Naive thymus-derived CD4-positive, alpha-beta T cell (primary cell): ENCODE measurements at regions not wholly inside any gene's neighbourhood (a gene's known extent, or its start where the extent isn't known, plus 50 kb on each side); places are given as distances from the start of the nearest gene placed in this dataset.

Experiments
- ATAC-seq: fragments of 150-1000 bp; cut with Tn5 transposase; 2 replicates; pipeline ENCODE4 v1.10.0; 2021; ENCODE audit warnings: mild to moderate bottlenecking, moderate library complexity
- CTCF ChIA-PET: fragments of 350-600 bp; sonication (Branson Sonifier 250); formaldehyde crosslinking; loops from one replicate; lab custom pipeline; 2021; ENCODE audit warnings: antibody characterized with exemption; lab: Charles Lee
- POLR2A ChIA-PET: fragments of 350-600 bp; sonication (Branson Sonifier 250); formaldehyde crosslinking; loops from one replicate; lab custom pipeline; 2021; ENCODE audit warnings: antibody characterized with exemption, inconsistent platforms; lab: Charles Lee
- DNase-seq, 9 donors: peaks; one replicate each; pipeline versions ENCODE4 v3.0.0 to v3.0.0-alpha.2; 2020 to 2022; ENCODE audit warnings: mixed read lengths in 1 of 9
- H3K27ac ChIP-seq: one replicate; pipeline ENCODE4 v1.7.0; 2013; ENCODE audit warnings: mild to moderate bottlenecking, low read depth, low read length, moderate library complexity
- H3K27me3 ChIP-seq, 2 donors: one replicate each; pipeline ENCODE4 v1.7.0; 2013; ENCODE audit warnings: low read length in 2 of 2, mild to moderate bottlenecking in 2 of 2, moderate library complexity in 2 of 2; ENCODE audit not compliant: control insufficient read depth in 2 of 2, insufficient read depth in 2 of 2
- H3K36me3 ChIP-seq, 3 experiments: 1 replicate in 2 of 3; 2 replicates in 1 of 3; pipeline ENCODE4 v1.7.0; 2013; ENCODE audit warnings: low read length in 3 of 3, mild to moderate bottlenecking in 3 of 3, moderate library complexity in 1 of 3; ENCODE audit not compliant: insufficient read depth in 3 of 3, control insufficient read depth in 2 of 3
- H3K4me1 ChIP-seq, 2 donors: one replicate each; pipeline ENCODE4 v1.7.0; 2013; ENCODE audit warnings: low read length in 2 of 2, mild to moderate bottlenecking in 2 of 2, moderate library complexity in 1 of 2; ENCODE audit not compliant: control insufficient read depth in 2 of 2, insufficient read depth in 2 of 2
- H3K4me3 ChIP-seq: 2 replicates; pipeline ENCODE4 v1.7.0; 2013; ENCODE audit warnings: mild to moderate bottlenecking, low read length
- H3K9me3 ChIP-seq, 3 experiments: 1 replicate in 2 of 3; 2 replicates in 1 of 3; pipeline ENCODE4 v1.7.0; 2013; ENCODE audit warnings: low read length in 3 of 3; ENCODE audit not compliant: control insufficient read depth in 2 of 3
- H3K27ac Mint-ChIP-seq, 9 donors: one replicate each; pipeline ENCODE4 v1.8.0; 2020 to 2022; ENCODE audit warnings: mixed read lengths in 9 of 9, mild to moderate bottlenecking in 8 of 9, moderate library complexity in 5 of 9, inconsistent platforms in 2 of 9
- H3K27me3 Mint-ChIP-seq, 5 donors: one replicate each; pipeline ENCODE4 v1.8.0; 2021 to 2022; ENCODE audit warnings: mixed read lengths in 5 of 5, mild to moderate bottlenecking in 1 of 5
- H3K36me3 Mint-ChIP-seq, 5 donors: one replicate each; pipeline ENCODE4 v1.8.0; 2020 to 2022; ENCODE audit warnings: mixed read lengths in 5 of 5, mild to moderate bottlenecking in 3 of 5, inconsistent platforms in 1 of 5
- H3K4me1 Mint-ChIP-seq, 7 donors: one replicate each; pipeline ENCODE4 v1.8.0; 2020 to 2022; ENCODE audit warnings: mixed read lengths in 7 of 7, mild to moderate bottlenecking in 3 of 7, inconsistent platforms in 1 of 7
- H3K4me3 Mint-ChIP-seq, 10 donors: one replicate each; pipeline ENCODE4 v1.8.0; 2020 to 2022; ENCODE audit warnings: mild to moderate bottlenecking in 10 of 10, mixed read lengths in 10 of 10, moderate library complexity in 6 of 10, inconsistent platforms in 2 of 10
- H3K9me3 Mint-ChIP-seq, 11 donors: one replicate each; pipeline ENCODE4 v1.8.0; 2020 to 2022; ENCODE audit warnings: mixed read lengths in 11 of 11, mild to moderate bottlenecking in 4 of 11, inconsistent platforms in 1 of 11, moderate library complexity in 1 of 11
- intact Hi-C, 2 donors: fragments of 100-400 bp; cut with micrococcal nuclease; formaldehyde crosslinking; loops; one replicate each; pipeline ENCODE4 v1.15.1; 2023

DNA sequence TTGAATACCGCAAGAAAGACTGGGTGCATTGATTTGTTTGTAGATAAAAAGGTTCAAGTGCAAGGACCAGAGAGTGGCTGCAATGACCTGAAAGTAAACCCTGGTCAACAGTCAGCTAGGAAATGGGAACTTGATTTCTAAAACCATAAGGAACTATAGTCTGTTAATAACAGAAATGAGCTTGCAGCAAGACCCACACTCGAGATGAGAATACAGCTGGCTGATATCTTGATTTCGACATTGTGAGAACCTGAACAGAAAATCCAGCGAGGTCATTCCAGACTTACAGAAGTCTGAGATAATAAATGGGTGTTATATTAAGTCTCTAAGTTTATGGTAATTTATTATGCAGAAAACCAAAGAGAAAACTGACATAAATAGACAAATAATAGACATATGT, 177.3 kb downstream of the NFKBIZ start:
- H3K4me1 ChIP-seq, result no peaks in the 10 kb centered on the region
- Mint-ChIP-seq H3K36me3 (peaks cover 0 to 6% (median 0%) of the 10 kb centered on the region in 5 donors), H3K27me3 (peaks cover 0 to 6% (median 0%) of the 10 kb centered on the region in 5 donors), H3K27ac (no peak overlapping the region), H3K4me3 (no peak overlapping the region), H3K9me3 (peaks cover 0 to 2% (median 0%) of the 10 kb centered on the region in 11 donors), H3K4me1 (peaks cover 0 to 10% (median 5%) of the 10 kb centered on the region in 7 donors)
- intact Hi-C loops, result loop anchor here in 1 of 2 donors (1.0 kb wide), 1 partner anchor 9 kb away; no protein-coding TSS in a partner anchor
- no peaks in the 10 kb centered on the region for H3K9me3 ChIP-seq
- H3K4me3 ChIP-seq, result no peak overlapping the region
- DNase-seq (no peak), ATAC-seq (no peak)
- ChIA-PET CTCF (no interaction called here), POLR2A (no interaction called here)
- H3K27me3 ChIP-seq, result no peaks in the 10 kb centered on the region
- no peak overlapping the region for H3K27ac ChIP-seq
- no peaks in the 10 kb centered on the region for H3K36me3 ChIP-seq

- POLR2A ChIA-PET, result no interaction called here
- H3K9me3 ChIP-seq, result no peaks in the 10 kb centered on the region
- no peak overlapping the region for H3K27ac Mint-ChIP-seq
- H3K4me3 ChIP-seq, result no peak overlapping the region
- ATAC-seq, result no peak
- H3K4me1 ChIP-seq, result no peaks in the 10 kb centered on the region
- peaks cover 3 to 15% (median 5%) of the 10 kb centered on the region in 7 donors for H3K4me1 Mint-ChIP-seq
- H3K4me3 Mint-ChIP-seq, result no peak overlapping the region
- no peaks in the 10 kb centered on the region for H3K27me3 ChIP-seq
- DNase-seq, result no peak
- H3K36me3 Mint-ChIP-seq, result peaks cover 0 to 6% (median 0%) of the 10 kb centered on the region in 5 donors
- peaks cover 0 to 2% (median 0%) of the 10 kb centered on the region in 11 donors for H3K9me3 Mint-ChIP-seq
- H3K27me3 Mint-ChIP-seq, result peaks cover 0 to 2% (median 0%) of the 10 kb centered on the region in 5 donors
- intact Hi-C loops, result no loop called here
- CTCF ChIA-PET, result interaction anchor here (1.2 to 1.3 kb wide), 3 partner anchors 9 to 17 kb away, joined by 3 to 4 read pairs (median 3); no protein-coding TSS in a partner anchor
- no peak overlapping the region for H3K27ac ChIP-seq
- no peaks in the 10 kb centered on the region for H3K36me3 ChIP-seq
These were observed 181.3 kb downstream of the NFKBIZ start for GRCh38 chr3:102030661-102031060.

DNA sequence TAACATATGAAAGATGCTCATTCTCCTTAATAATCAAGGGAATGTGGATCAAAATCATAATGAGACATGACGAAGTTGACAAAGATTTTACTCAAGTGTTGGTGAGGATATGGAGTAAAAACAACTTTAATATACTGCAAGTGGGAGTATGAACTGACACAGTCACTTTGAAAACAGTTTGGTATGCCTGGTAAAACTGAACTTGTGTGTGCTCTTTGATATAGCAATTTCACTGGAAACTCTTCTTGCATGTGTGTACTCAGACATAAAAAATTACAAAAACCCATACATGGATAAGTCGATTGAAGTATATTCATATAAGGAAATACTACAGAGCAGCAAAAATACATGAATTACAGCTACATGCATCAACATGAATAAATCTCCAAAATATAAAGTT, 182.5 kb downstream of the NFKBIZ start:
- Mint-ChIP-seq H3K27ac (no peak overlapping the region), H3K36me3 (peaks cover 0 to 6% (median 0%) of the 10 kb centered on the region in 5 donors), H3K9me3 (peaks cover 0 to 2% (median 0%) of the 10 kb centered on the region in 11 donors), H3K27me3 (peaks cover 0 to 2% (median 0%) of the 10 kb centered on the region in 5 donors), H3K4me3 (no peak overlapping the region), H3K4me1 (peaks cover 2 to 15% (median 6%) of the 10 kb centered on the region in 7 donors)
- H3K27me3 ChIP-seq, result no peaks in the 10 kb centered on the region
- intact Hi-C loops, result no loop called here
- no peaks in the 10 kb centered on the region for H3K9me3 ChIP-seq
- DNase-seq (no peak), ATAC-seq (no peak)
- POLR2A ChIA-PET, result no interaction called here
- H3K4me3 ChIP-seq, result no peak overlapping the region
- no peak overlapping the region for H3K27ac ChIP-seq
- CTCF ChIA-PET, result no interaction called here
- no peaks in the 10 kb centered on the region for H3K4me1 ChIP-seq
- H3K36me3 ChIP-seq, result no peaks in the 10 kb centered on the region

- no peak for DNase-seq
- Histone ChIP-seq H3K27ac (no peak overlapping the region), H3K4me3 (no peak overlapping the region), H3K36me3 (no peaks in the 10 kb centered on the region), H3K4me1 (no peaks in the 10 kb centered on the region), H3K27me3 (no peaks in the 10 kb centered on the region), H3K9me3 (no peaks in the 10 kb centered on the region)
- H3K9me3 Mint-ChIP-seq, result peaks cover 0 to 7% (median 0%) of the 10 kb centered on the region in 11 donors
- no peak for ATAC-seq
- H3K4me1 Mint-ChIP-seq, result peaks cover 2 to 15% (median 6%) of the 10 kb centered on the region in 7 donors
- H3K4me3 Mint-ChIP-seq, result no peak overlapping the region
- ChIA-PET POLR2A (no interaction called here), CTCF (no interaction called here)
- intact Hi-C loops, result no loop called here
- H3K27ac Mint-ChIP-seq, result no peak overlapping the region
- peaks cover 0 to 2% (median 0%) of the 10 kb centered on the region in 5 donors for H3K27me3 Mint-ChIP-seq
- peaks cover 0 to 11% (median 0%) of the 10 kb centered on the region in 5 donors for H3K36me3 Mint-ChIP-seq
These were observed 183.4 kb downstream of the NFKBIZ start for GRCh38 chr3:102032491-102033383.

GRCh38 chr3:102034639-102035451, 185.5 kb downstream of the NFKBIZ start:
- H3K9me3 Mint-ChIP-seq, result peaks cover 0 to 16% (median 8%) of the 10 kb centered on the region in 11 donors
- H3K27ac Mint-ChIP-seq, result no peak overlapping the region
- Histone ChIP-seq H3K27ac (no peak overlapping the region), H3K9me3 (no peaks in the 10 kb centered on the region), H3K36me3 (no peaks in the 10 kb centered on the region), H3K27me3 (no peaks in the 10 kb centered on the region), H3K4me3 (no peak overlapping the region), H3K4me1 (no peaks in the 10 kb centered on the region)
- H3K4me1 Mint-ChIP-seq, result peaks cover 5 to 14% (median 8%) of the 10 kb centered on the region in 7 donors
- H3K4me3 Mint-ChIP-seq, result no peak overlapping the region
- H3K36me3 Mint-ChIP-seq, result peaks cover 0 to 18% (median 9%) of the 10 kb centered on the region in 5 donors
- ATAC-seq (no peak), DNase-seq (no peak)
- CTCF ChIA-PET, result interaction anchor here (1.0 kb wide), 1 partner anchor 14 kb away, joined by 3 read pairs; no protein-coding TSS in a partner anchor
- H3K27me3 Mint-ChIP-seq, result peaks cover 0 to 5% (median 0%) of the 10 kb centered on the region in 5 donors
- POLR2A ChIA-PET, result no interaction called here
- intact Hi-C loops, result loop anchor here in 1 of 2 donors (1.0 kb wide), 1 partner anchor 8 kb away; no protein-coding TSS in a partner anchor

DNA sequence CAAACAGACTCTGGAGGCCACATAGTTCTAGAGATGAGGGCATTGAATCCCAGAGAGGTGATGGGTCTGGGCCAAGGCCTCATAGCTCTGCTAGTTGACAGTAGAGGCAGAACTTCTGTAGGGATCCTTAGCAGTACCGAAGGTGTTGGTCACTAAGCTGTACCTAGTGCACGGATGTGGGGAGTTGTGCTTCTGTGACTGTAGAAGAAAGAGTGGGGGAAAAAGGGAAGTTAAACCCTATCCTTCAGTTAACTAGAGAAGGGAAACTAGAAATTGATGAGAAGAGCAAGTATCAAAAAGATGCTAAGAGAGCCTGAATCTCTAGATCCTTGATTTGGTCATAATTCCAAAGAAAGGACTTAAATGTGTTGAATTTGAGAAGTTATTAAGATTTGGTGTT, 186.7 kb downstream of the NFKBIZ start:
- H3K27me3 ChIP-seq, result no peaks in the 10 kb centered on the region
- H3K36me3 Mint-ChIP-seq, result peaks cover 0 to 22% (median 9%) of the 10 kb centered on the region in 5 donors
- intact Hi-C loops, result no loop called here
- no peak for ATAC-seq
- peaks cover 0 to 26% (median 11%) of the 10 kb centered on the region in 11 donors for H3K9me3 Mint-ChIP-seq
- no peaks in the 10 kb centered on the region for H3K36me3 ChIP-seq
- H3K27me3 Mint-ChIP-seq, result peaks cover 0 to 5% (median 0%) of the 10 kb centered on the region in 5 donors
- no peak for DNase-seq
- no peaks in the 10 kb centered on the region for H3K4me1 ChIP-seq
- ChIA-PET POLR2A (no interaction called here), CTCF (interaction anchor here (0.6 kb wide), 1 partner anchor 100 kb away, joined by 4 read pairs; no protein-coding TSS in a partner anchor)
- H3K27ac ChIP-seq, result no peak overlapping the region
- H3K4me3 Mint-ChIP-seq, result no peak overlapping the region
- H3K4me3 ChIP-seq, result no peak overlapping the region
- H3K4me1 Mint-ChIP-seq, result peaks cover 0 to 12% (median 8%) of the 10 kb centered on the region in 7 donors
- H3K27ac Mint-ChIP-seq, result no peak overlapping the region
- no peaks in the 10 kb centered on the region for H3K9me3 ChIP-seq
